ENCODE measurements at regions not wholly inside any gene's neighbourhood (a gene's known extent, or its start where the extent isn't known, plus 50 kb on each side); places are given as distances from the start of the nearest gene placed in this dataset.

DNA sequence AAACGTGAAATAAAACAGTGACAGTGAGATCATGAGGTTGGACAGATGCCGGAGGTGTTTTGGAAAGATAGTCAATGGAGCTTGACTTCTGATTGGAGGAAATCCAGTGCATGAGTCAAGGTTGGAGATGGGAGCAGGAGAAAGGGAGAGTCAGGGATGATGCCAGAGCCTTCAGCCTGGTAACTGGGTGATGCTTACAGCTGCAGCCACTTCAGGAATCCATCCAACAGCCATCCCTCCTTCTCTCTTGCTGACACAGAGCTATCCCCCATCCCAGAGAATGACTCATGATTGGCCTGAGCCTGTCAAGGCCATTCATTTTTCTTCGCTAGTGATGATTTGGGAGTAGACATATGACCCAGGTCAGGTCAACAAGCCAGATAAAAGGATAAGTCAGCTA is 112.8 kb downstream of the SAMD5 start:
- Histone ChIP-seq H3K36me3 (no peaks in the 10 kb centered on the region), H3K27me3 (no peaks in the 10 kb centered on the region), H3K4me3 (no peak overlapping the region), H3K9me3 (ENCODE audit: low read depth) (no peaks in the 10 kb centered on the region), H3K27ac (no peak overlapping the region), H3K4me1 (ENCODE audit: low read depth) (no peaks in the 10 kb centered on the region)
- TF ChIP-seq, protein P1, sequence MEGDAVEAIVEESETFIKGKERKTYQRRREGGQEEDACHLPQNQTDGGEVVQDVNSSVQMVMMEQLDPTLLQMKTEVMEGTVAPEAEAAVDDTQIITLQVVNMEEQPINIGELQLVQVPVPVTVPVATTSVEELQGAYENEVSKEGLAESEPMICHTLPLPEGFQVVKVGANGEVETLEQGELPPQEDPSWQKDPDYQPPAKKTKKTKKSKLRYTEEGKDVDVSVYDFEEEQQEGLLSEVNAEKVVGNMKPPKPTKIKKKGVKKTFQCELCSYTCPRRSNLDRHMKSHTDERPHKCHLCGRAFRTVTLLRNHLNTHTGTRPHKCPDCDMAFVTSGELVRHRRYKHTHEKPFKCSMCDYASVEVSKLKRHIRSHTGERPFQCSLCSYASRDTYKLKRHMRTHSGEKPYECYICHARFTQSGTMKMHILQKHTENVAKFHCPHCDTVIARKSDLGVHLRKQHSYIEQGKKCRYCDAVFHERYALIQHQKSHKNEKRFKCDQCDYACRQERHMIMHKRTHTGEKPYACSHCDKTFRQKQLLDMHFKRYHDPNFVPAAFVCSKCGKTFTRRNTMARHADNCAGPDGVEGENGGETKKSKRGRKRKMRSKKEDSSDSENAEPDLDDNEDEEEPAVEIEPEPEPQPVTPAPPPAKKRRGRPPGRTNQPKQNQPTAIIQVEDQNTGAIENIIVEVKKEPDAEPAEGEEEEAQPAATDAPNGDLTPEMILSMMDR (IDR thresholded peaks at IDR 0.05; ENCODE audit: low read depth, low read length): no peak
- DNase-seq (ENCODE audit: low read depth in 1 of 2, low spot score in 1 of 2): peak in 1 of 2 donors; percentile 42

DNA sequence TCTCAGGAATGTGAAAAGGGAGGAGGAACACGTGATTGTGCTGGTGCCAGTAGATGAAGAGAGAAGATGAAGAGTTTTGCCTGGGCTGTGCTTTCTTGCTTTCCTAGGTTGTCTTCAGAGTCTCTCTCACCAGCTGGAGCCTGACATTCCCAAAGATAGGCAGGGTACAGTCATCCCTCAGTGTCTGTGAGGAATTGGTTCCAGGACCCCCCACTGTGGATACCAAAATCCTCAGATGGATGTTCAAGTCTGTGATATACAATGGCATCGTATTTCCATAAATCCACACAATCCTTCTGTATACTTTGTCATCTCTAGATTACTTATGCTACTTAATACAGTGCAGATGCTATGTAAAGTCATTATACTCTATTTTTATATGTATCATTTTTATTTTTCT is 113.5 kb downstream of the SAMD5 start:
- no peaks in the 10 kb centered on the region for H3K27me3 ChIP-seq
- H3K4me3 ChIP-seq: no peak overlapping the region
- H3K36me3 ChIP-seq: no peaks in the 10 kb centered on the region
- TF ChIP-seq, protein P1 (IDR thresholded peaks at IDR 0.05; ENCODE audit: low read depth, low read length): no peak
- DNase-seq (ENCODE audit: low read depth in 1 of 2, low spot score in 1 of 2): no peak
- H3K9me3 ChIP-seq (ENCODE audit: low read depth): no peaks in the 10 kb centered on the region
- H3K27ac ChIP-seq: no peak overlapping the region
- no peaks in the 10 kb centered on the region for H3K4me1 ChIP-seq (ENCODE audit: low read depth)

DNA sequence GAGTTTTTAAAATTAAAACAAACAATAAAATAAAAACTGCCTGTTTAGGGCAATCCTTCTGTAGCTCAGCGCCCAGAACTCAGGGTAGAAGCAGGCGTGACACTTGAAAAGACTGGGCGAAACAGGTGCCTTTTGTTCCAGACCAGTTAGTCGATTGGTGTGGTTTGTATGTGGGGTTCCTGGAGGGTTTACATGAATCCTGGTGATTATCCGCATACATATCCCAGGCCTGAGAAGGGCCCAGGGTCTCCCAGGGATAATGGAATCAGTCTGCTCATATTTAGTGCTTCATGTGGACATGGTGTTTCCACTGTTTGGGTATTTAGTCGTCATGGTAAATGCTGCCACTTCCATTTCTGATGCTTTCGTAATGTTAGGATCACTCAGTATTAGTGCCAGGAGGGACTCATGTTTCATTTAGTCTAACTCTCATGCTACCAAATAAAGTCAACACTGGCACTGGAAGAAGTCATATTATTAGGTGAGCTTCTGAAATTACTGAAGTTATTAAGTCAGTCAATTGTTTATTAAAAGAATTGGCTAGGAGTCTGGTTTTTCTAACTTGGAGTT is 116.5 kb downstream of the SAMD5 start:
- H3K4me1 ChIP-seq (ENCODE audit: low read depth): no peaks in the 10 kb centered on the region
- no peaks in the 10 kb centered on the region for H3K27me3 ChIP-seq
- DNase-seq (ENCODE audit: low read depth in 1 of 2, low spot score in 1 of 2): peak in 1 of 2 donors; percentile 9
- H3K4me3 ChIP-seq: no peak overlapping the region
- no peaks in the 10 kb centered on the region for H3K9me3 ChIP-seq (ENCODE audit: low read depth)
- H3K36me3 ChIP-seq: no peaks in the 10 kb centered on the region
- H3K27ac ChIP-seq: no peak overlapping the region
- TF ChIP-seq, protein P1 (IDR thresholded peaks at IDR 0.05; ENCODE audit: low read depth, low read length): no peak

DNA sequence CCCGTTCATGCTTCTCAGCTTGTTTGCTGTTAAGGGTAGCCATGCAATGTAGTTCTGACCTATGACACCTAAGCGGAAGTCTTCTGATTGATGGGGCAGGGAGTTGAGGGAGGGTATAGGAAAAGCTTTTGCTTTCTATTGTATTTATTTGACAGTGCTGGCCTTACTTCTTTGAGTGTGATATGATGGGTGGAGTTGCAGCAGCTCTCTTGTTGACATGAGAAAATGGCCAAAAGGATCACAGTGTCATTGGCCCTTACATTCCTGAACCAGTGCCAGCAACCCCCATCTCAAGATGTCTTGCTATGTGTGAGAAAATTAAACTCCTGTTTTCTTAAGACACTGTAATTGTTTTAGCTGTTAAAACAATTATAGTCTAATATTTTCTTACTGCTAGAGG is 117.5 kb downstream of the SAMD5 start:
- Histone ChIP-seq H3K9me3 (ENCODE audit: low read depth) (no peaks in the 10 kb centered on the region), H3K27me3 (no peaks in the 10 kb centered on the region), H3K4me1 (ENCODE audit: low read depth) (no peaks in the 10 kb centered on the region), H3K4me3 (no peak overlapping the region), H3K27ac (no peak overlapping the region), H3K36me3 (no peaks in the 10 kb centered on the region)
- TF ChIP-seq, protein P1 (IDR thresholded peaks at IDR 0.05; ENCODE audit: low read depth, low read length): no peak
- DNase-seq (ENCODE audit: low read depth in 1 of 2, low spot score in 1 of 2): no peak

DNA sequence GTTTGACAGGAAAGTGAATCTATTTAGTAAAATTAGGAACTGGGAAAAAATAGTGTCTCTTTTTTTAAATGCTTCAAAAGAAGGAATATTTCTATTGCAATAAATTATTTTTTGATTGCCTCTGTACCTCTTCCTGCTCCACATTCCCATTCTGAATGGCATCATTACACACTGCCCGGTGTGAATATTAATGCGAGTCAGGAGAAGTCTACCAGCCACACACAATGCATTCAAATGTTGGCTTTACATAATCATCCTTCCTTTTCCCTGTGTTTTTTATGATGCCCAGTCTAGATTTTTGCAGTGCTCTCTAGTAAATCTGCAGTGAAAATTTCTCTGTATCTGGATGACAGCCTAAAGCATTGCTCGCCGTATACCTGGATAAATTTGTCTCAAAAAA is 118.9 kb downstream of the SAMD5 start:
- no peak for DNase-seq (ENCODE audit: low read depth in 1 of 2, low spot score in 1 of 2)
- Histone ChIP-seq H3K27ac (no peak overlapping the region), H3K36me3 (no peaks in the 10 kb centered on the region), H3K27me3 (no peaks in the 10 kb centered on the region), H3K4me3 (no peak overlapping the region), H3K9me3 (ENCODE audit: low read depth) (no peaks in the 10 kb centered on the region), H3K4me1 (ENCODE audit: low read depth) (no peaks in the 10 kb centered on the region)
- TF ChIP-seq, protein P1 (IDR thresholded peaks at IDR 0.05; ENCODE audit: low read depth, low read length): no peak

DNA sequence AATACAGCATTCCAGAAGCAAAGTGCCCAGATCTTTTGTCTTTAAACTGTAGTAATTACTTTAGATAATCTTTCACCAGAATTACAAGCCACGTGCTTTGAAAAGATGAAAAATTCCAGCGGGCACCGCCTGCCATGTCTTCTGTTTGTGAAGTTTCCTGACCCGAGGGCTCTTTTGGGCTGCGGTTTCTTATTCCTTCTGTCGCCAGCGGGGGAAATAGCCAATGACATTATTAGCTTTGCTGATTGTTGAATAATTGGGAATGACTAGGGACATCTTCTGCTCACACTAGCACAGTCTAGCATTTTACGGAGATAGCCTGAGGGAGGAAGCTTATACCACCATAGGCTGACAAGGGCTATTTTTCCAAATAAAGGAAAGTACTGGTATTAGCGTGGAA is 124.7 kb downstream of the SAMD5 start:
- H3K36me3 ChIP-seq: no peaks in the 10 kb centered on the region
- TF ChIP-seq, protein P1 (IDR thresholded peaks at IDR 0.05; ENCODE audit: low read depth, low read length): no peak

More for the DNA sequence above, 124.7 kb downstream of the SAMD5 start:
- DNase-seq (ENCODE audit: low read depth in 1 of 2, low spot score in 1 of 2): no peak
- Histone ChIP-seq H3K4me3 (no peak overlapping the region), H3K4me1 (ENCODE audit: low read depth) (no peaks in the 10 kb centered on the region), H3K27ac (no peak overlapping the region), H3K27me3 (no peaks in the 10 kb centered on the region), H3K9me3 (ENCODE audit: low read depth) (no peaks in the 10 kb centered on the region)

Measured in cardiac muscle cell (in vitro differentiated cells and primary cell).